IMR-90 (cell line): ENCODE measurements at regions not wholly inside any gene's neighbourhood (a gene's known extent, or its start where the extent isn't known, plus 50 kb on each side); places are given as distances from the start of the nearest gene placed in this dataset.

ENCODE experiments used
- ATAC-seq: fragments of 200-7000 bp; cut with Tn5 transposase; 2 replicates; pipeline ENCODE4 v1.9.1; 2020; ENCODE audit warnings: low read depth, mild to moderate bottlenecking, moderate library complexity
- BruUV-seq: library from RNA; stranded (reverse); fragments of 400-500 nt; replicated peaks from 2 replicates; lab custom pipeline; 2021; lab: Mats Ljungman, UMichigan
- CTCF ChIA-PET: fragments of 300-600 bp; formaldehyde crosslinking; extraction: SDS; loops from one replicate; lab custom pipeline; 2021; ENCODE audit warnings: antibody characterized with exemption; lab: Yijun Ruan, JAX
- POLR2A ChIA-PET: fragments of 300-600 bp; sonication (Branson Sonifier 250); formaldehyde crosslinking; loops from one replicate; lab custom pipeline; 2022; ENCODE audit warnings: antibody characterized with exemption; ENCODE audit not compliant: unreplicated experiment; lab: Charles Lee
- DNase-seq: peaks from one replicate; pipeline ENCODE4 v3.0.0; 2013
- H2AFZ ChIP-seq: replicated peaks from 2 replicates; pipeline ENCODE3; 2013; ENCODE audit warnings: low read length, mild to moderate bottlenecking; ENCODE audit not compliant: poor library complexity
- H2AK5ac ChIP-seq: 2 replicates; pipeline ENCODE4 v1.6.1; 2013; ENCODE audit warnings: low read depth, low read length, inconsistent platforms
- H2AK9ac ChIP-seq: replicated peaks from 2 replicates; pipeline ENCODE3; 2013; ENCODE audit warnings: mild to moderate bottlenecking, low read depth, low read length, moderate library complexity; ENCODE audit not compliant: poor library complexity
- H2BK120ac ChIP-seq: 2 replicates; pipeline ENCODE4 v1.6.1; 2013; ENCODE audit warnings: low read depth, low read length, inconsistent platforms
- H2BK15ac ChIP-seq: 3 replicates; pipeline ENCODE4 v1.6.1; 2013; ENCODE audit warnings: low read depth, low read length, inconsistent platforms
- H2BK20ac ChIP-seq: 2 replicates; pipeline ENCODE4 v1.6.1; 2013; ENCODE audit warnings: low read depth, mild to moderate bottlenecking, inconsistent platforms, low read length, moderate library complexity
- H2BK5ac ChIP-seq: 2 replicates; pipeline ENCODE4 v1.6.1; 2013; ENCODE audit warnings: mild to moderate bottlenecking, low read depth, low read length, inconsistent platforms; ENCODE audit not compliant: poor library complexity, severe bottlenecking
- H3K14ac ChIP-seq: replicated peaks from 2 replicates; pipeline ENCODE4 v1.6.1; 2013; ENCODE audit warnings: low read depth, low read length, inconsistent platforms
- H3K18ac ChIP-seq: 2 replicates; pipeline ENCODE4 v1.6.1; 2013; ENCODE audit warnings: low read depth, low read length, control low read depth
- H3K23ac ChIP-seq: 2 replicates; pipeline ENCODE4 v1.6.1; 2013; ENCODE audit warnings: low read depth, low read length, inconsistent platforms
- H3K27ac ChIP-seq: 2 replicates; pipeline ENCODE4 v1.5.1; 2013; ENCODE audit warnings: mild to moderate bottlenecking, control low read depth, low read length; ENCODE audit not compliant: insufficient read depth
- H3K27me3 ChIP-seq: 2 replicates; pipeline ENCODE4 v1.6.1; 2013; ENCODE audit warnings: low read length; ENCODE audit not compliant: control insufficient read depth, insufficient read depth
- H3K36me3 ChIP-seq: 2 replicates; pipeline ENCODE4 v1.6.1; 2013; ENCODE audit warnings: low read length, mixed read lengths; ENCODE audit not compliant: control insufficient read depth, insufficient read depth
- H3K4ac ChIP-seq: 2 replicates; pipeline ENCODE4 v1.6.1; 2013; ENCODE audit warnings: low read depth, low read length, inconsistent platforms
- H3K4me1 ChIP-seq: 2 replicates; pipeline ENCODE4 v1.6.1; 2013; ENCODE audit warnings: low read length, mixed read lengths; ENCODE audit not compliant: control insufficient read depth, insufficient read depth
- H3K4me2 ChIP-seq: 2 replicates; pipeline ENCODE4 v1.6.1; 2013; ENCODE audit warnings: low read depth, mild to moderate bottlenecking, control low read depth, low read length, moderate library complexity
- H3K4me3 ChIP-seq: 2 replicates; pipeline ENCODE4 v1.5.1; 2013; ENCODE audit warnings: low read depth, mild to moderate bottlenecking, control low read depth, low read length, moderate library complexity; ENCODE audit not compliant: insufficient read depth
- H3K56ac ChIP-seq: 2 replicates; pipeline ENCODE4 v1.6.1; 2013; ENCODE audit warnings: low read length, inconsistent platforms; ENCODE audit not compliant: insufficient read depth; ENCODE audit errors: extremely low read depth
- H3K79me1 ChIP-seq, 2 experiments: 2 replicates each; pipeline ENCODE4 v1.6.1; 2013; ENCODE audit warnings: low read length in 2 of 2, inconsistent platforms in 1 of 2, low read depth in 1 of 2
- H3K9ac ChIP-seq: 2 replicates; pipeline ENCODE4 v1.6.1; 2013; ENCODE audit warnings: low read depth, low read length, control low read depth
- H3K9me1 ChIP-seq: 2 replicates; pipeline ENCODE4 v1.6.1; 2013; ENCODE audit warnings: low read length, inconsistent platforms; ENCODE audit not compliant: insufficient read depth
- H3K9me3 ChIP-seq: 2 replicates; pipeline ENCODE4 v1.6.1; 2013; ENCODE audit warnings: low read length; ENCODE audit not compliant: control insufficient read depth, insufficient read depth
- H4K20me1 ChIP-seq: 2 replicates; pipeline ENCODE4 v1.6.1; 2013; ENCODE audit warnings: low read length, inconsistent platforms; ENCODE audit not compliant: insufficient read depth
- H4K5ac ChIP-seq: 2 replicates; pipeline ENCODE4 v1.6.1; 2013; ENCODE audit warnings: mild to moderate bottlenecking, low read depth, low read length, control low read depth
- H4K8ac ChIP-seq, 2 experiments: 2 replicates each; pipeline ENCODE4 v1.6.1; 2013; ENCODE audit warnings: low read depth in 2 of 2, low read length in 2 of 2, control low read depth in 1 of 2, inconsistent platforms in 1 of 2
- H4K91ac ChIP-seq: 2 replicates; pipeline ENCODE4 v1.6.1; 2013; ENCODE audit warnings: low read depth, low read length, inconsistent platforms; ENCODE audit not compliant: insufficient read depth
- CEBPB ChIP-seq: IDR thresholded peaks from 2 replicates; pipeline ENCODE4 v1.6.1; 2012; ENCODE audit warnings: low read depth, low read length, improper control_type of control experiment
- CHD1 ChIP-seq: IDR thresholded peaks from 2 replicates; pipeline ENCODE4 v1.6.1; 2012; ENCODE audit warnings: low read depth, low read length, improper control_type of control experiment
- CTCF ChIP-seq: conservative IDR thresholded peaks from 2 replicates; pipeline ENCODE4 v1.5.1; 2012; ENCODE audit warnings: mild to moderate bottlenecking, low read depth, low read length, improper control_type of control experiment
- ELK1 ChIP-seq: fragments of 150-350 bp; IDR thresholded peaks from 2 replicates; pipeline ENCODE4 v1.6.1; 2016; ENCODE audit warnings: low read depth, mild to moderate bottlenecking, low read length, moderate library complexity, borderline replicate concordance
- MAFK ChIP-seq: IDR thresholded peaks from 2 replicates; pipeline ENCODE4 v1.6.1; 2012; ENCODE audit warnings: low read depth, low read length, improper control_type of control experiment
- MAZ ChIP-seq: IDR thresholded peaks from 2 replicates; pipeline ENCODE4 v1.6.1; 2012; ENCODE audit warnings: low read depth, mild to moderate bottlenecking, low read length, improper control_type of control experiment, moderate library complexity, borderline replicate concordance
- MXI1 ChIP-seq: IDR thresholded peaks from 2 replicates; pipeline ENCODE4 v1.6.1; 2012; ENCODE audit warnings: low read depth, mild to moderate bottlenecking, low read length, moderate library complexity, borderline replicate concordance
- NFE2L2 ChIP-seq: fragments of 150-350 bp; IDR thresholded peaks from 2 replicates; pipeline ENCODE4 v1.6.1; 2016; ENCODE audit warnings: low read depth, mild to moderate bottlenecking, low read length
- POLR2A ChIP-seq: IDR thresholded peaks from 2 replicates; pipeline ENCODE4 v1.6.1; 2012; ENCODE audit warnings: mild to moderate bottlenecking, low read depth, low read length
- RAD21 ChIP-seq: IDR thresholded peaks from 2 replicates; pipeline ENCODE4 v1.6.1; 2012; ENCODE audit warnings: low read length, improper control_type of control experiment
- RFX5 ChIP-seq: IDR thresholded peaks from 2 replicates; pipeline ENCODE4 v1.8.0; 2012; ENCODE audit warnings: low read depth, mild to moderate bottlenecking, low read length, moderate library complexity
- SMC3 ChIP-seq: fragments of 150-350 bp; IDR thresholded peaks from 2 replicates; pipeline ENCODE4 v1.6.1; 2016; ENCODE audit warnings: low read depth, mild to moderate bottlenecking, antibody characterized with exemption, low read length, moderate library complexity
- USF2 ChIP-seq: fragments of 150-350 bp; IDR thresholded peaks from 2 replicates; pipeline ENCODE4 v1.6.1; 2017; ENCODE audit warnings: mild to moderate bottlenecking, antibody characterized with exemption, low read length, low read depth
- WGBS, 2 experiments: methylation state at CpG; one replicate each; pipeline versions ENCODE4 v1.1.5 to v1.1.7; 2013; ENCODE audit warnings: missing lambda C conversion rate in 2 of 2; ENCODE audit not compliant: insufficient read length in 1 of 2; ENCODE audit errors: extremely low coverage in 2 of 2; 5-methylcytosine and 5-hydroxymethylcytosine counted together
- dilution Hi-C: fragments of 300-500 bp; cut with HindIII; formaldehyde crosslinking; loops from one replicate; pipeline ENCODE4 v1.14.3; 2018; ENCODE audit warnings: low sequenced_read_pairs; ENCODE audit not compliant: unreplicated experiment
- in situ Hi-C: fragments of 300-500 bp; cut with MboI; formaldehyde crosslinking; loops from 3 replicates; pipeline ENCODE4 v1.14.3; 2019; ENCODE audit warnings: low sequenced_read_pairs, inconsistent platforms, mixed read lengths
- intact Hi-C: fragments of 100-400 bp; cut with micrococcal nuclease; formaldehyde crosslinking; loops from 2 replicates; pipeline ENCODE4 v1.10.0; 2022

- Histone ChIP-seq H4K8ac (no peak overlapping the region), H4K5ac (no peak overlapping the region), H3K27ac (no peak overlapping the region), H2BK15ac (no peak overlapping the region; the same call in 2 of the 3 replicates), H2AFZ (no peak overlapping the region), H2BK5ac (no peak overlapping the region), H3K4me3 (no peak overlapping the region), H3K79me1 (peaks cover 8 to 11% of the 10 kb centered on the region in 2 experiments; a peak in 3 of 4 replicates), H3K18ac (no peak overlapping the region), H2BK20ac (peak overlapping the region; percentile 61; the same call in 1 of the 2 replicates), H2BK120ac (peak overlapping the region; percentile 4; the same call in 1 of the 2 replicates), H3K4ac (peak overlapping the region; percentile 12), H3K9me1 (peaks cover 21% of the 10 kb centered on the region), H2AK9ac (no peak overlapping the region), H4K20me1 (no peaks in the 10 kb centered on the region), H3K9ac (no peak overlapping the region), H3K56ac (no peak overlapping the region), H3K36me3 (no peaks in the 10 kb centered on the region), H3K9me3 (no peaks in the 10 kb centered on the region), H4K91ac (0 out of 2 replicates have a peak overlapping the region, but pooled peaks have one; percentile 6), H3K14ac (no peak overlapping the region), H2AK5ac (peak overlapping the region; percentile 18; the same call in 1 of the 2 replicates), H3K23ac (no peak overlapping the region), H3K4me1 (peaks cover 18% of the 10 kb centered on the region), H3K27me3 (no peaks in the 10 kb centered on the region), H3K4me2 (no peak overlapping the region)
- ATAC-seq, result no peak
- no TSS peak for BruUV-seq
- TF ChIP-seq RFX5, result no peak
- TF ChIP-seq POLR2A, result no peak
- no peak for TF ChIP-seq CEBPB
- no peak for TF ChIP-seq MXI1
- TF ChIP-seq CHD1, result no peak
- TF ChIP-seq NFE2L2, result no peak
- TF ChIP-seq MAFK, result no peak
- no peak for TF ChIP-seq MAZ
- no peak for TF ChIP-seq RAD21
- TF ChIP-seq USF2, result no peak
- no peak for TF ChIP-seq ELK1
- TF ChIP-seq CTCF, result no peak
- TF ChIP-seq SMC3, result no peak
- dilution Hi-C loops (no loop called here), intact Hi-C loops (no loop called here), in situ Hi-C loops (no loop called here)
- no peak for DNase-seq
- no CpG with 5 or more reads among the region's 4 CpGs for WGBS, 2 experiments
- ChIA-PET POLR2A (no interaction called here), CTCF (interaction anchor here (0.7 kb wide), 1 partner anchor 132 kb away, joined by 4 read pairs; no protein-coding TSS in a partner anchor)
Observed at GRCh38 chr5:91315701-91316100, 67.4 kb downstream of the ARRDC3 start.
